NAMALWA (cell line): ENCODE measurements at regions not wholly inside any gene's neighbourhood (a gene's known extent, or its start where the extent isn't known, plus 50 kb on each side); places are given as distances from the start of the nearest gene placed in this dataset.

Source experiments
- DNase-seq: peaks from one replicate; pipeline ENCODE4 v3.0.0-alpha.2; 2015; ENCODE audit warnings: low spot score

- no peak for DNase-seq
These were observed 555.1 kb upstream of the FRG1 start for GRCh38 chr4:189385579-189385978.

GRCh38 chr4:189396435-189396834 is 544.2 kb upstream of the FRG1 start:
- DNase-seq = no peak

GRCh38 chr4:189404271-189404670 is 536.4 kb upstream of the FRG1 start:
- no peak for DNase-seq

GRCh38 chr4:189409158-189409557 is 531.5 kb upstream of the FRG1 start:
- no peak for DNase-seq

- DNase-seq = no peak
These were observed 526.7 kb upstream of the FRG1 start for GRCh38 chr4:189414021-189414420.

- no peak for DNase-seq
These were observed 520.1 kb upstream of the FRG1 start for GRCh38 chr4:189420572-189420971.

- peak; percentile 5 for DNase-seq
These were observed 504.5 kb upstream of the FRG1 start for GRCh38 chr4:189436207-189436606.

GRCh38 chr4:189440716-189441115 is 500.0 kb upstream of the FRG1 start:
- no peak for DNase-seq

- DNase-seq = no peak
These were observed 497.3 kb upstream of the FRG1 start for GRCh38 chr4:189443341-189443740.

GRCh38 chr4:189445613-189446012 is 495.1 kb upstream of the FRG1 start:
- no peak for DNase-seq

- DNase-seq = no peak
These were observed 476.9 kb upstream of the FRG1 start for GRCh38 chr4:189463734-189464133.

GRCh38 chr4:189494407-189494806 is 446.3 kb upstream of the FRG1 start:
- DNase-seq = no peak

- no peak for DNase-seq
These were observed 443.2 kb upstream of the FRG1 start for GRCh38 chr4:189497516-189497915.

- no peak for DNase-seq
These were observed 442.7 kb upstream of the FRG1 start for GRCh38 chr4:189497996-189498395.

GRCh38 chr4:189498457-189498856 is 442.2 kb upstream of the FRG1 start:
- DNase-seq = no peak

GRCh38 chr4:189499696-189500095 is 441.0 kb upstream of the FRG1 start:
- DNase-seq = no peak

- DNase-seq = no peak
These were observed 439.7 kb upstream of the FRG1 start for GRCh38 chr4:189500970-189501369.

- DNase-seq = no peak
These were observed 437.7 kb upstream of the FRG1 start for GRCh38 chr4:189502841-189503435.

- no peak for DNase-seq
These were observed 436.5 kb upstream of the FRG1 start for GRCh38 chr4:189504220-189504619.

- DNase-seq = no peak
These were observed 435.3 kb upstream of the FRG1 start for GRCh38 chr4:189505380-189505779.

GRCh38 chr4:189506080-189506479 is 434.6 kb upstream of the FRG1 start:
- no peak for DNase-seq

- no peak for DNase-seq
These were observed 433.6 kb upstream of the FRG1 start for GRCh38 chr4:189507060-189507459.

- no peak for DNase-seq
These were observed 430.1 kb upstream of the FRG1 start for GRCh38 chr4:189510601-189511000.

- no peak for DNase-seq
These were observed 429.1 kb upstream of the FRG1 start for GRCh38 chr4:189511581-189511980.

- DNase-seq = no peak
These were observed 427.3 kb upstream of the FRG1 start for GRCh38 chr4:189513421-189513820.
